H54 (cell line): ENCODE measurements at regions not wholly inside any gene's neighbourhood (a gene's known extent, or its start where the extent isn't known, plus 50 kb on each side); places are given as distances from the start of the nearest gene placed in this dataset.

ENCODE experiments used
- DNase-seq: peaks from one replicate; pipeline ENCODE4 v3.0.0; 2011; ENCODE audit warnings: low spot score, mixed read lengths; ENCODE audit not compliant: insufficient read length
- FAIRE-seq: peaks from 3 replicates; lab custom pipeline; 2011; peaks lifted over from hg19 to GRCh38; lab: Jason Lieb, UNC
- POLR2A ChIP-seq: IDR thresholded peaks from 2 replicates; pipeline ENCODE4 v1.6.1; 2011; ENCODE audit warnings: low read depth, mild to moderate bottlenecking, low read length

GRCh38 chr20:52422574-52423336, 231.2 kb upstream of the ZFP64 start:
- no peak for TF ChIP-seq POLR2A
- no peak for FAIRE-seq
- no peak for DNase-seq

DNA sequence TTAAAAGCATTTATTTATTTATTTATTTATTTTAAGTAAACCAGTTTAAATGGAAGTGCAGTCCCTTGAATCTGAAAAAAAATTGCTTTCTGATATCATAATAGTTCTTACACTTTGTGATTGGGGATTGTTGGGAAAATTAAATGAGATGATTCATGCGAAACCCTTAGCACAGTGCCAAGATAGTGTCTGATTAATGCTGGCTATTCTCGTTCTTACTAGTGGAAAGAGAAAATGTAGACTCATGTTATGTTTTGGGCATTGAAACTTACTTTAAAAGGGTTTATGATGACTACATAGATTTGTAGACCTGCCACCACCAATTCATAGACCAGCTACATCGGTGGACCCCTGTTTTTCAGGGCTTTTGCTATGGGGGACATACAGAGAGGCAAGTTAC, 229.2 kb upstream of the ZFP64 start:
- FAIRE-seq (no peak), DNase-seq (no peak)
- TF ChIP-seq POLR2A: no peak

- TF ChIP-seq POLR2A: no peak
- FAIRE-seq (no peak), DNase-seq (no peak)
Observed at GRCh38 chr20:52419205-52419604, 227.6 kb upstream of the ZFP64 start.

- TF ChIP-seq POLR2A: no peak
- no peak for FAIRE-seq
- no peak for DNase-seq
Observed at GRCh38 chr20:52416953-52417352, 225.4 kb upstream of the ZFP64 start.

DNA sequence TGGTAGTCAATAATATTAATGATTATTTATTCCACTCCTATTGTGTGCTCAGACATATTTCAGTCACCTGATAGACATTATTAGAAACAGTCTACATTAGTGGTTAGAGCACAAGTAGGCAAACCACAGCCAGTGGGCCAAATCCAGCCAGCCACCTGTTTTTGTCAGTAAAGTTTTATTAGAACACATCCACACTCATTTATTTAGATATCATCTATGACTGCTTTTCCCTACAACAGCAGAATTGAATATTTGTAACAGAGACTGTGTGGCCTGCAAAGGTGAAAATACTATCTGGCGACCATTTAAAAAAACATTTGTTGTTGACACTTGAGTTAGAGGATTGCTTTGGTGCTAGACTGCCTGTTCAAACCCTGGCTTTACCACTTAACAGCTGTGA, 220.0 kb upstream of the ZFP64 start:
- no peak for FAIRE-seq
- no peak for TF ChIP-seq POLR2A
- DNase-seq: no peak

DNA sequence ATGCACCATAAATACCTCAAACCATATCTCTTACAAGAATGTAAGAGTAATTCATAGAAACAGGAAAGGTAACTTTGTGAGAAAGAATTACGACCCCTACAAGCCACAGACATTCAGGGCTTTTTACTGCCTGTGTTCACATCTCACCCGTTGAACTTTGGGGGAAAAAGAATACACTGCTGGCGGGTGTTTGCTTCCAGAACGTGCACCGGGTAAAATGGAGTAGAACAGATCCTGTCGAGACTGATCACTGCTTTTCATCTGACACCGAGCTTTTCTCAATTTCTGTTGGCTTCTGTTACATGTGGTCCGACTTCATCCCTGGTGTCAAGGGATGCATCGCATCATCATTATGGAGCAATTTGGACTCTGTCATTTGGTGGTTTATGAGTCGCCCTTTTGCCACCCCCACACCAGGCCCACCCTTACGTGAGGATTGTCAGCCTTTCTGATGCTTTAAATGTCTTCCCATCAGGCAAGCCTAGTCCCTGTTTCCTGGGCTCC, 219.2 kb upstream of the ZFP64 start:
- no peak for DNase-seq
- TF ChIP-seq POLR2A: no peak
- FAIRE-seq: no peak

- FAIRE-seq: no peak
- no peak for DNase-seq
- no peak for TF ChIP-seq POLR2A
Observed at GRCh38 chr20:52410182-52410647, 218.6 kb upstream of the ZFP64 start.

DNA sequence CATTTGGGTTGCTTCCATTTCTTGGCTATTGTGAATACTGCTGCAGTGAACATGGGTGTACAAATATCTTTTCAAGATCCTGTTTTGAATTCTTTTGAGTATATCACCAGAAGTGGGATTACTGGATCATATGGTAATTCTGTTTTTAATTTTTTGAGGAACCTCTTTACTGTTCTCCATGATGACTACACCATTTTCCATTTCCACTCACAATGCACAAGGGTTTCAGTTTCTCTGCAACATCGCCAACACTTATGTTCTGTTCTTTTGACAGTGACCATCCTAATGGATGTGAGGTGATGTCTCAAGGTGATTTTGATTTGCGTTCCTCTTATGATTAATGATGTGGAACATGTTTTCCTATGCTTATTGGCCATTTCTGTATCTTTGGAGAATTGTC, 214.4 kb upstream of the ZFP64 start:
- no peak for TF ChIP-seq POLR2A
- no peak for FAIRE-seq
- DNase-seq: no peak

- FAIRE-seq: no peak
- DNase-seq: no peak
- no peak for TF ChIP-seq POLR2A
Observed at GRCh38 chr20:52405417-52405816, 213.8 kb upstream of the ZFP64 start.

DNA sequence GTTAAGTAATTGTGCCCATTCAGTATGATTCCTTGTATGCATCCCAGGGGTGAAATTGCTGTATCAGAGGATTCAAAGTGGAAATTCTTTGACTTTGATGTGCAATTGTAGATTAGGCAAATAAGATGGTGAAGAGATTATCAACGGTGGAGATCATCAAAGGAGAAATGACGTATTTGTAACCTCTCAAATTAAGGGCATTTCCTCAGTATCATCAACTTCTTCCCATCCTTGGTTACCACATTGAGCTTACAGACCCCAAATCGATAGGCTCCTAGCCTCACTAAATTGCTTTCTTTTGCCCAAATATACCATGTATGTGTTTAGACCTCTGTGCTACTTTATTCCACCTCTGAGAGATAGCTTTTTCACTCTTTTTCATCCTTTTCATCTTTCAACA, 213.1 kb upstream of the ZFP64 start:
- DNase-seq: no peak
- no peak for FAIRE-seq
- no peak for TF ChIP-seq POLR2A

- no peak for TF ChIP-seq POLR2A
- DNase-seq: no peak
- FAIRE-seq: no peak
Observed at GRCh38 chr20:52402950-52403349, 211.4 kb upstream of the ZFP64 start.

DNA sequence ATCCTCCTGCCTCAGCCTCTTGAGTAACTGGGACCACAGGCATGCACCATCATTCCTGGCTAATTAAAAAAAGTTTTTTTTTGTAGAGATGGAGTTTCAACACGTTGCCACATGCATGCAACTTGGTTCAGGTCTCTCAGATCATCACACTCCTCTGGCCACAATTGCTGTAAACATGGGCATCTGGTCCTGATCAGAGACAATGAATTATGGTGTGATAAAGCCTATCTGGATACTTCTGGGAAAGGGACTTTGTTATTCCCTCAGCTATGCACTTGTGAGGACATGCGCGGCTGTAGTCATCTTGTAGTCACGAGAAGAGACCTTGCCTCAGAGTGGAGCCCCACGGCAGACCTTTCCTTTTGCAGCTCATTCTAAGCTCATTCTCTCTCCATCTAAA, 210.9 kb upstream of the ZFP64 start:
- no peak for TF ChIP-seq POLR2A
- no peak for FAIRE-seq

GRCh38 chr20:52401431-52401830, 209.9 kb upstream of the ZFP64 start:
- DNase-seq (no peak), FAIRE-seq (no peak)
- no peak for TF ChIP-seq POLR2A

More for the DNA sequence above, 210.9 kb upstream of the ZFP64 start:
- no peak for DNase-seq

- no peak for DNase-seq
- TF ChIP-seq POLR2A: no peak
Observed at GRCh38 chr20:52399352-52399751, 207.8 kb upstream of the ZFP64 start.

GRCh38 chr20:52389606-52390005, 198.0 kb upstream of the ZFP64 start:
- no peak for DNase-seq
- FAIRE-seq: no peak
- TF ChIP-seq POLR2A: no peak

More at GRCh38 chr20:52399352-52399751, 207.8 kb upstream of the ZFP64 start:
- no peak for FAIRE-seq

- no peak for TF ChIP-seq POLR2A
- DNase-seq (no peak), FAIRE-seq (no peak)
Observed at GRCh38 chr20:52383995-52384621, 192.5 kb upstream of the ZFP64 start.
